Left lung (tissue), 4 donors: ENCODE measurements at regions not wholly inside any gene's neighbourhood (a gene's known extent, or its start where the extent isn't known, plus 50 kb on each side); places are given as distances from the start of the nearest gene placed in this dataset.

Experiments used
- ATAC-seq: fragments of 200-7000 bp; cut with Tn5 transposase; one replicate; pipeline ENCODE4 v1.9.1; 2020; ENCODE audit warnings: moderate library complexity
- DNase-seq, 4 donors: peaks; one replicate each; pipeline ENCODE4 v3.0.0-alpha.2; 2013 to 2020
- H3K27ac ChIP-seq, 2 donors: fragments of 200-600 bp; sonication (generic) in 1 of 2; one replicate each; pipeline versions ENCODE4 v1.5.0 to v1.8.0; 2020 to 2021
- H3K27me3 ChIP-seq, 2 donors: fragments of 200-600 bp; sonication (generic) in 1 of 2; one replicate each; pipeline versions ENCODE4 v1.5.0 to v1.8.0; 2020 to 2021
- H3K36me3 ChIP-seq, 2 donors: fragments of 200-600 bp; sonication (generic) in 1 of 2; one replicate each; pipeline versions ENCODE4 v1.5.0 to v1.8.0; 2020 to 2021
- H3K4me1 ChIP-seq, 2 donors: fragments of 200-600 bp; one replicate each; pipeline ENCODE4 v1.8.0; 2021
- H3K4me3 ChIP-seq, 2 donors: fragments of 200-600 bp; sonication (generic) in 1 of 2; one replicate each; pipeline versions ENCODE4 v1.5.0 to v1.8.0; 2020 to 2021; ENCODE audit warnings: mild to moderate bottlenecking in 1 of 2
- H3K9me3 ChIP-seq, 2 donors: fragments of 200-600 bp; sonication (generic) in 1 of 2; one replicate each; pipeline versions ENCODE4 v1.5.0 to v1.8.0; 2020 to 2021
- intact Hi-C, 2 donors: fragments of 100-400 bp; cut with DNase I; formaldehyde crosslinking; loops; one replicate each; pipeline versions ENCODE4 v1.11.2 to v1.14.2; 2022
- TF ChIP-seq, protein P1 (sequence below), 2 donors: fragments of 200-600 bp; sonication (generic) in 1 of 2; IDR thresholded peaks; one replicate each; pipeline versions ENCODE4 v1.5.0 to v1.8.0; 2021; ENCODE audit warnings: antibody characterized with exemption in 2 of 2
- donor health status: DM: no; HTN: yes; CAD: no.
- donor health status: DM: no; HTN: no; CAD: no.

DNA sequence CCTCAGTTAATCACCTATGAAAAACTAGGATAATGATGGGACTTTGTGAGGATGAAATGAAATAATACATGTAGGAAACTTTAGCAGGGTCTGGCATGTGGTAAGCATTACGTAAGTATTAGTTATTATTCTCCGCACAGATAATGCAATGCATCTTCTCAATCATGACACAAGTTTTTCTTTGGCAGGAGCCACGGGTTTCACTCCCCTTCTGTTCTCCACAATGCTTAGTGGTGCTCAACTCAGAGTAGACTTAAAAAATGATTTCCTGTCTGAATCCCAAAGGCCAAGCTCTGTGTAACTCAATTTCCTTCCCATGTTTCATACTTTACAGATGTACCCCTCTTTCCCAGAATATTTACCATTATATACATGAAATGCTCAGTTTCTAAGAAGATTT is 82.9 kb downstream of the CCDC34 start:
- H3K27ac ChIP-seq: no peak overlapping the region
- ATAC-seq: no peak
- H3K36me3 ChIP-seq: no peaks in the 10 kb centered on the region
- no peaks in the 10 kb centered on the region for H3K9me3 ChIP-seq
- no peak overlapping the region for H3K4me3 ChIP-seq
- H3K4me1 ChIP-seq: no peaks in the 10 kb centered on the region
- TF ChIP-seq, protein P1, sequence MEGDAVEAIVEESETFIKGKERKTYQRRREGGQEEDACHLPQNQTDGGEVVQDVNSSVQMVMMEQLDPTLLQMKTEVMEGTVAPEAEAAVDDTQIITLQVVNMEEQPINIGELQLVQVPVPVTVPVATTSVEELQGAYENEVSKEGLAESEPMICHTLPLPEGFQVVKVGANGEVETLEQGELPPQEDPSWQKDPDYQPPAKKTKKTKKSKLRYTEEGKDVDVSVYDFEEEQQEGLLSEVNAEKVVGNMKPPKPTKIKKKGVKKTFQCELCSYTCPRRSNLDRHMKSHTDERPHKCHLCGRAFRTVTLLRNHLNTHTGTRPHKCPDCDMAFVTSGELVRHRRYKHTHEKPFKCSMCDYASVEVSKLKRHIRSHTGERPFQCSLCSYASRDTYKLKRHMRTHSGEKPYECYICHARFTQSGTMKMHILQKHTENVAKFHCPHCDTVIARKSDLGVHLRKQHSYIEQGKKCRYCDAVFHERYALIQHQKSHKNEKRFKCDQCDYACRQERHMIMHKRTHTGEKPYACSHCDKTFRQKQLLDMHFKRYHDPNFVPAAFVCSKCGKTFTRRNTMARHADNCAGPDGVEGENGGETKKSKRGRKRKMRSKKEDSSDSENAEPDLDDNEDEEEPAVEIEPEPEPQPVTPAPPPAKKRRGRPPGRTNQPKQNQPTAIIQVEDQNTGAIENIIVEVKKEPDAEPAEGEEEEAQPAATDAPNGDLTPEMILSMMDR (IDR thresholded peaks at IDR 0.05): no peak
- intact Hi-C loops: no loop called here
- DNase-seq: no peak
- H3K27me3 ChIP-seq: peaks cover 0 to 3% of the 10 kb centered on the region in 2 donors

DNA sequence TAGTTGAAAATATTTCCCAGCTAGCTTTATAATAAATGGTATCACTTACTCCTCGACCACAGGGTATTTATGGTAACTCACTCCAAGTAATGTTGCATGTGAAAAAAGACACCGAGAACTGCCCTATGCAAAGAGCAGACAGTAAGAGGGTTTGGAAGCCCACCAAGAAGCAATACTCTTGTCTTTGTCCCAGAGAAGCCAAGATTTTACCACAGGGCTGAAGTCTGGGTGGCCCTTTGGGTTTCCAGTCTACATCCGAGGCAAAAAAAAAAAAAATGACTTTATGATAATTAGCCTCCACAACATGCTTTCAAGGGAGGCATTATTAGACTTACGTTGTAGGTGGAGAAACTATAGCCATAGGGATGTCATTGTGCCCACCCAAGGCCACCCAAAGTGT is 83.6 kb downstream of the CCDC34 start:
- H3K9me3 ChIP-seq: no peaks in the 10 kb centered on the region
- H3K4me1 ChIP-seq: no peaks in the 10 kb centered on the region
- peaks cover 0 to 3% of the 10 kb centered on the region in 2 donors for H3K27me3 ChIP-seq
- no peaks in the 10 kb centered on the region for H3K36me3 ChIP-seq
- ATAC-seq (no peak), DNase-seq (no peak)
- no peak overlapping the region for H3K27ac ChIP-seq
- H3K4me3 ChIP-seq: no peak overlapping the region
- TF ChIP-seq, protein P1 (IDR thresholded peaks at IDR 0.05): no peak
- intact Hi-C loops: no loop called here

DNA sequence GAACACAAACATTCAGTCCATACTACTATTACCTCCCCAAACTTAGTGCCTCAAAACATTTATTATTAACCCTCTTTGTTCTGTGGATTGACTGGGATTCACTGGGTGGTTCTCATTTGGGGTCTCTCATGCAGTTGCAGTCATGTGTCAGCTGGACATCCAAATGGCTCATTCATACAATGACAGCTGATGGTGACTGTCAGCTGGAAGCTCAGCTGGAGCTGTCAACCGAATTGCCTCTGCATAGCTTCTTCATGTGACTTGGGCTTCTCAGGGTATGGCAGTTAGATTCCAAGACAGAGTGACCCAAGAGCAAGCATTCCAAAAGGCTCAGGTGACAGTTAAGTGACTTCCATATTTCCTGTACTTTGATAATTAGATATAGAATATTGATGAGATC is 85.2 kb downstream of the CCDC34 start:
- ATAC-seq (no peak), DNase-seq (no peak)
- H3K27ac ChIP-seq: no peak overlapping the region
- no peaks in the 10 kb centered on the region for H3K36me3 ChIP-seq
- intact Hi-C loops: no loop called here
- TF ChIP-seq, protein P1 (IDR thresholded peaks at IDR 0.05): no peak
- no peaks in the 10 kb centered on the region for H3K9me3 ChIP-seq
- H3K4me3 ChIP-seq: no peak overlapping the region
- H3K27me3 ChIP-seq: peaks cover 0 to 3% of the 10 kb centered on the region in 2 donors
- no peaks in the 10 kb centered on the region for H3K4me1 ChIP-seq

DNA sequence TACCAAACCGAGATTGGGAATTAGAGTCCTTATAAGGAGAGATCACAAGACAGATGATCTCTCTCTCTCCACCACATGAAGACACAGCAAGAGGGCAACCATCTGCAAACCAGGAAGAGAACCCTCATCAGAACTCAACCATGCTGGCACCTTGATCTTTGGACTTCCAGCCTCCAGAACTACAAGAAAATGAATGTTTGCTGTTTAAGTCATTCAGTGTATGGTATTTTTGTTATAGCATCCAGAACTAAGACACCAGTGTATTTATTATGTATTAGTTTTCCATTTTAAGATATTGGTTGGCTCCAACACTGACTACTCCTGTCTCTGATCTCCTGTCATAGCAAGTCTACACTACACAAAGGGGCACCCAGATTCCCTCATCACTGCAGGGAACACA is 86.9 kb downstream of the CCDC34 start:
- no peak overlapping the region for H3K4me3 ChIP-seq
- TF ChIP-seq, protein P1 (IDR thresholded peaks at IDR 0.05): no peak
- H3K4me1 ChIP-seq: no peaks in the 10 kb centered on the region
- H3K27ac ChIP-seq: no peak overlapping the region
- peaks cover 0 to 6% of the 10 kb centered on the region in 2 donors for H3K9me3 ChIP-seq
- H3K27me3 ChIP-seq: peaks cover 0 to 3% of the 10 kb centered on the region in 2 donors
- DNase-seq (no peak), ATAC-seq (no peak)
- intact Hi-C loops: no loop called here
- no peaks in the 10 kb centered on the region for H3K36me3 ChIP-seq

DNA sequence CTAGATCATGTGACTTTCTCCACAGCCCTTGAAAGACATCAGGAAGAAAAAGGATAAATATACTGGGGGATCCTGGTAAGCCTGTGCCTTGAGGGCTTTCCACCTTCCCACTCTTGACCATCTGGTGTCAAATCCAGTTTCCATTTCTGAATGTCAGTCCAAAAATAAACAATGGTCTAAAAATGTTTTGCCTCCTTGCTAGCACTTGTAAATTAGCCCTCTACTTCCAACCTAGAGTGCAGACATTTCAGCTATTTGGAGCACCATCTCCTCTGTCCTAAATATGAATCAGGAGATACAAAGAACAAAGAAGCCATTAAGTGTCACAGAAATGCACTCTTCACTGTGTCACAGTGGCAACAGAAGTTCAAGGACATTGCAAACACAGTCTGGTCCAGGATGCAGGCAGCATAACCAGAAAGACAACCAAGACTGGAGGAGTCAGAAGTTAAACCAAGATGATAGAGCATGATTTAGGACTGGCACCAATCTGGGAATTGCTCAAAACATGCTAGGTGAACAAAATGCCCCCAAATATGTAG is 88.1 kb downstream of the CCDC34 start:
- peaks cover 0 to 3% of the 10 kb centered on the region in 2 donors for H3K27me3 ChIP-seq
- no peaks in the 10 kb centered on the region for H3K36me3 ChIP-seq
- H3K4me1 ChIP-seq: no peaks in the 10 kb centered on the region
- DNase-seq (no peak), ATAC-seq (no peak)
- peaks cover 0 to 6% of the 10 kb centered on the region in 2 donors for H3K9me3 ChIP-seq
- H3K4me3 ChIP-seq: no peak overlapping the region
- TF ChIP-seq, protein P1 (IDR thresholded peaks at IDR 0.05): no peak
- H3K27ac ChIP-seq: no peak overlapping the region
- intact Hi-C loops: no loop called here
